ENCODE measurements at regions not wholly inside any gene's neighbourhood (a gene's known extent, or its start where the extent isn't known, plus 50 kb on each side); places are given as distances from the start of the nearest gene placed in this dataset.

DNA sequence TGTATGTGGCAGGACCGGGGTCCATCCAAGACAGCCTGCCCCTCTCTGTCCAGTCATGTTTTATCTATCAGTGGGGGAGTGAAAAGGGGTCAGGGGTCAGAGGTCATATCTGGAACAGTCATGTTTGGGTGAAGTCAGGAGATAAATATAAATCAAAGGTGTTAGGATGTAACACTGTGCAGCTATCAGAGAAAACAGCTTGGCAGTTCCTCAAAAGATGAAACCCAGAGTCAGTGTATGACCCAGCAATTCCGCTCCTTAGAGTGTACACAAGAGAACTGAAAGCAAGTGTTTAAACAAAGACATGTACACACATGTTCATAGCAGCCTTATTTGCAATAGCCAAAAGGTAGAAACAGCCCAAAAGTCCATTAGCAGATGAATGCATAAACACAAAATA, 361.3 kb downstream of the FOXL1 start:
- no peak overlapping the region for H3K4me3 ChIP-seq
- no peaks in the 10 kb centered on the region for H3K36me3 ChIP-seq
- TF ChIP-seq, protein P1, sequence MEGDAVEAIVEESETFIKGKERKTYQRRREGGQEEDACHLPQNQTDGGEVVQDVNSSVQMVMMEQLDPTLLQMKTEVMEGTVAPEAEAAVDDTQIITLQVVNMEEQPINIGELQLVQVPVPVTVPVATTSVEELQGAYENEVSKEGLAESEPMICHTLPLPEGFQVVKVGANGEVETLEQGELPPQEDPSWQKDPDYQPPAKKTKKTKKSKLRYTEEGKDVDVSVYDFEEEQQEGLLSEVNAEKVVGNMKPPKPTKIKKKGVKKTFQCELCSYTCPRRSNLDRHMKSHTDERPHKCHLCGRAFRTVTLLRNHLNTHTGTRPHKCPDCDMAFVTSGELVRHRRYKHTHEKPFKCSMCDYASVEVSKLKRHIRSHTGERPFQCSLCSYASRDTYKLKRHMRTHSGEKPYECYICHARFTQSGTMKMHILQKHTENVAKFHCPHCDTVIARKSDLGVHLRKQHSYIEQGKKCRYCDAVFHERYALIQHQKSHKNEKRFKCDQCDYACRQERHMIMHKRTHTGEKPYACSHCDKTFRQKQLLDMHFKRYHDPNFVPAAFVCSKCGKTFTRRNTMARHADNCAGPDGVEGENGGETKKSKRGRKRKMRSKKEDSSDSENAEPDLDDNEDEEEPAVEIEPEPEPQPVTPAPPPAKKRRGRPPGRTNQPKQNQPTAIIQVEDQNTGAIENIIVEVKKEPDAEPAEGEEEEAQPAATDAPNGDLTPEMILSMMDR (IDR thresholded peaks at IDR 0.05) = no peak
- H3K27ac ChIP-seq = no peak overlapping the region
- ATAC-seq = no peak
- H3K27me3 ChIP-seq = peaks cover 9% of the 10 kb centered on the region
- intact Hi-C loops (cut with DNase I) = no loop called here
- H3K9me3 ChIP-seq = no peaks in the 10 kb centered on the region
- DNase-seq = peak; percentile 6
- H3K4me1 ChIP-seq = no peaks in the 10 kb centered on the region

DNA sequence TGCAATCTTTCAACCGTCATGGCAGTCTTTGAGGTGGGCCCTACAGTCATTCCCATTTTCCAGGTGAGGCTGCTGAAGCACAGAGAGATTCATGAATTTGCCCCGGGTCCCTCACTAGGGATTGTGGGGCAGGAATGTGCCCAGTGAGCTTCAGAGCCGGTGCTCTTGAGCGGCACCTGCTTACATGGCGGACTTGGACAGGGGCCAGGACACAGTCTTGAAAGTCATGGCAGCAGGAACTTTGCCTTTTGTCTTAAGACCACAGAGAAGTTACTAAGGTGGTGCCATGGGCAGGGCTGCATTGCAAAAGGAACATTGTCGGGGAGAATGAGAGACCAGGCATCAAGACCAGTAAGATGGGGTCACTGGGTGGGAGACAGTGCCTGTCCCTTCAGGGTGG, 363.4 kb downstream of the FOXL1 start:
- TF ChIP-seq, protein P1 (IDR thresholded peaks at IDR 0.05) = no peak
- no peaks in the 10 kb centered on the region for H3K4me1 ChIP-seq
- ATAC-seq (no peak), DNase-seq (peak; percentile 31)
- no peak overlapping the region for H3K4me3 ChIP-seq
- H3K36me3 ChIP-seq = no peaks in the 10 kb centered on the region
- H3K27ac ChIP-seq = no peak overlapping the region
- H3K27me3 ChIP-seq = no peaks in the 10 kb centered on the region
- H3K9me3 ChIP-seq = no peaks in the 10 kb centered on the region
- intact Hi-C loops (cut with DNase I) = no loop called here

DNA sequence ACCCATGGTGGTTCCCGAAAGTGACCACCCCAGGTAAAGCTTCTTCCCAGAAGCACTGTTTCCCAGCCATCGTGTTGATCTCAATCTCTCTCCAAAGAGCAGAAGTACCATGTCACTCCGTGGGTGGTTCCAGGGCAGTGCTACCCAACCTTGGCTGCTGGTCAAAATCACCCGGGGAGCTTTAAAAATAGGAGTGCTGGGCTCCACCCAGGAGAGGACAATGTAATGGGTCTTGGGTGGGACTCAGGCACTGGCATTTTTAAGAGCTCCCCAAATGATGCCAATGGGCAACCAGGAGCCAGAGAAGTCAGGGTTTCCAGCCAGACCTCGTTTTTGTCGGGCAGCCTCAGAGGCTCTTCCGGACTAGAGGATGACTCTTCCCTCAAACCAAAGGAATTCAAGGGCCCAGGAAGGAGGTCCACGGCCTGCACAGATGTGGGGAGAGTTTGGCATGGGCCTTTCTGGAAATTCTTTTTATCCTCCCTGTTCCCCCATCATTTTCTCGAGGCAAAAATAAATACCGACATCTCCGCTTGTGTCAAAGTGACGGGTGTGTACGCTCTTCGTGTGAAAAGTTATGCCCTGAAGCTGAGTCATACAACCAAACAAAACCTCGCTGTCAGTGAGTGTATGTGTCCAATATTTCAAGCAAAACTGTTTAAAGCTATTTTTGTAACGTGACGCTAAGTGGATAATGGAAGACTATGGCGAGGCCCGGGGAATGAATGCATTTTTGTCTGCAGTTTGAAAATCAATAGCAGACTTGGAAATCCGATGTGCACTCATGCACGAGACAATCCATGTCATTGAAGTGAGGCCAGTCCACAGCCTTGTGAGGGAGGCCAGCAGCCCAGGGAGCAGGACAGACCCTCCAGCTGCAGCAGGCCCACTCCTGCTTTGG, 364.1 kb downstream of the FOXL1 start:
- Histone ChIP-seq H3K27me3 (no peaks in the 10 kb centered on the region), H3K36me3 (no peaks in the 10 kb centered on the region), H3K4me3 (no peak overlapping the region), H3K9me3 (no peaks in the 10 kb centered on the region), H3K4me1 (no peaks in the 10 kb centered on the region), H3K27ac (no peak overlapping the region)
- DNase-seq (peak; percentile 12), ATAC-seq (no peak)
- intact Hi-C loops (cut with DNase I) = no loop called here
- TF ChIP-seq, protein P1 (IDR thresholded peaks at IDR 0.05) = no peak

DNA sequence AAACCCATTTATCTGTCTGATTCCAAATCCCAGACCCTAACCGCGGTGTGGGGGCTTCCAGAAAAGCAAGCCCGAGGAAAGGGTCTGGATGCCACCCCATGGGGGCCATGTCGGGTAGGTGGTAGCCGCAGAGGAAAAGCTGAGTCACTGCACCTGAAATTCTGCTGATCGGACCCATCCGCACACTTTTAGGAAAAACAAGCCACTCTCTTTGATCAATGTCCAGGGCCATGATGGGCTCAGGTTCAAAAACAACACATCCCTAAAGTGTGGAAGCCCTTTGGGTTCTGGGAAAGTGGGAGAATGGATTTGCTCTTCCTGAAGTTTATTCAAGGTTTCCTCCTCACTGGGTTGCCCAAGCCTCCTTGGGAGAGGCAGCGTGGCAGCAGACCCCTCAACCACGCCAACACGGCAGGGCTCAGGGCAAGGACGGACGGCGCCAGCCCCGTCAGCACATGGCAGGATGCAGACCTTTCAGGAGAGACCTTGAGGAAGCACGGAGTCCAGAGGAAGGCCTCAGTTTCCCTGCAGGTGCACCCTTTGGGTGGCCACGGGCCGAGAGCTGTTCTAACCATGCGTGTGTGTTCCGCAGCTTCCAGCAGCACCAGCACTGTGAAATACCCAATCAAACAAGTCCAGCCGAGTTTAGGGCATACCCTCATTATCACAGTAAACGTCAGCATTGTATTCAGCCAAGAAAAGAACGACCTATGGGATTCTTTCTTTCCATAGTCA, 367.0 kb downstream of the FOXL1 start:
- intact Hi-C loops (cut with DNase I) = no loop called here
- peak; percentile 50 for DNase-seq

DNA sequence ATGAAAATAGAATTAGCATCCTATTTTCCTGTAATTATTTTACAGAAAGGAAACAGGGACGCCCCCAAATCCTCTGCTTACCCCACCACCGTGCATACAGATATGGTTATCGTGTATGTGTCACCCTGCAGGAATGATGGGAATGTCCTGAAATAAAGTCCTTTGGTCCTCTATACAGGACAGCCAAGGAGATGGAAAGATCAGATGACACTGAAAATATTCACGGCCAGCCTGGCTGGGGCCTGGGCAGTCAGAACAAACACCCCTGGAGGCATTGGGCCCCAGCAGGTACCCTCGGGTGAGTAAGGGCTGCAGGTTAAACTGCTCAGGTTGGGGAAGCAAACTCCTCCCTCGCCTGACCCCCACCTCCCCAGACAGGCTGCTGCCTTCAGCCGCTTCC, 368.0 kb downstream of the FOXL1 start:
- intact Hi-C loops (cut with DNase I) = no loop called here
- peak; percentile 34 for DNase-seq

More for the DNA sequence above, 367.0 kb downstream of the FOXL1 start:
- Histone ChIP-seq H3K27ac (no peak overlapping the region), H3K9me3 (no peaks in the 10 kb centered on the region), H3K36me3 (no peaks in the 10 kb centered on the region), H3K4me1 (no peaks in the 10 kb centered on the region), H3K27me3 (no peaks in the 10 kb centered on the region), H3K4me3 (no peak overlapping the region)
- TF ChIP-seq, protein P1 (IDR thresholded peaks at IDR 0.05) = no peak
- no peak for ATAC-seq

More for the DNA sequence above, 368.0 kb downstream of the FOXL1 start:
- H3K27ac ChIP-seq = no peak overlapping the region
- no peaks in the 10 kb centered on the region for H3K27me3 ChIP-seq
- H3K36me3 ChIP-seq = no peaks in the 10 kb centered on the region
- H3K4me1 ChIP-seq = no peaks in the 10 kb centered on the region
- ATAC-seq = no peak
- H3K9me3 ChIP-seq = no peaks in the 10 kb centered on the region
- TF ChIP-seq, protein P1 (IDR thresholded peaks at IDR 0.05) = no peak
- no peak overlapping the region for H3K4me3 ChIP-seq

All from upper lobe of right lung (tissue), 1 donor.